ENCODE measurements at regions not wholly inside any gene's neighbourhood (a gene's known extent, or its start where the extent isn't known, plus 50 kb on each side); places are given as distances from the start of the nearest gene placed in this dataset.

GRCh38 chr2:5111581-5111980 is 580.6 kb upstream of the SOX11 start:
- TF ChIP-seq CTCF (IDR thresholded peaks at IDR 0.05) (no peak), ZFX (IDR thresholded peaks at IDR 0.05; ENCODE audit: borderline replicate concordance) (no peak)
